NT2/D1 (cell line): ENCODE measurements at regions not wholly inside any gene's neighbourhood (a gene's known extent, or its start where the extent isn't known, plus 50 kb on each side); places are given as distances from the start of the nearest gene placed in this dataset.
"Not testable (repeated sequence)": the region's sequence is repeated elsewhere in the genome, so short reads cannot be mapped to it uniquely, and the experiment has no call there.

Experiments
- DNase-seq: peaks from one replicate; pipeline ENCODE4 v3.0.0-alpha.2; 2011; ENCODE audit warnings: low read depth, low spot score
- H3K27me3 ChIP-seq: 2 replicates; pipeline ENCODE4 v1.6.0; 2011; ENCODE audit warnings: mild to moderate bottlenecking; ENCODE audit not compliant: insufficient read length, insufficient read depth
- H3K36me3 ChIP-seq: 2 replicates; pipeline ENCODE4 v1.6.1; 2011; ENCODE audit warnings: mild to moderate bottlenecking, low read length, mixed read lengths; ENCODE audit not compliant: insufficient read depth, insufficient read length
- H3K4me1 ChIP-seq: 2 replicates; pipeline ENCODE4 v1.5.1; 2011; ENCODE audit not compliant: insufficient read depth, insufficient read length
- H3K4me3 ChIP-seq: 2 replicates; pipeline ENCODE4 v1.5.1; 2011; ENCODE audit warnings: low read depth; ENCODE audit not compliant: insufficient read length
- H3K9ac ChIP-seq: 2 replicates; pipeline ENCODE4 v1.6.0; 2011; ENCODE audit warnings: low read depth; ENCODE audit not compliant: insufficient read length
- H3K9me3 ChIP-seq: 2 replicates; pipeline ENCODE4 v1.5.1; 2011; ENCODE audit warnings: mild to moderate bottlenecking, low read length; ENCODE audit not compliant: insufficient read depth
- SUZ12 ChIP-seq: IDR thresholded peaks from 2 replicates; pipeline ENCODE4 v1.6.1; 2011; ENCODE audit not compliant: insufficient read length, insufficient read depth; ENCODE audit errors: extremely low read depth
- YY1 ChIP-seq: IDR thresholded peaks from 2 replicates; pipeline ENCODE4 v1.6.1; 2011; ENCODE audit not compliant: insufficient read length, insufficient read depth
- ZNF274 ChIP-seq: IDR thresholded peaks from 2 replicates; pipeline ENCODE4 v1.6.1; 2011; ENCODE audit warnings: mild to moderate bottlenecking, low read depth, low read length

- no peaks in the 10 kb centered on the region for H3K9me3 ChIP-seq
- no peak for DNase-seq
Observed at GRCh38 chr7:137110091-137110509, 233.4 kb downstream of the PTN start.

GRCh38 chr7:137107802-137108201 is 235.7 kb downstream of the PTN start:
- not testable (repeated sequence) for H3K4me3 ChIP-seq, H3K36me3 ChIP-seq, H3K9ac ChIP-seq, H3K4me1 ChIP-seq, H3K27me3 ChIP-seq, H3K9me3 ChIP-seq, DNase-seq

More at GRCh38 chr7:137110091-137110509, 233.4 kb downstream of the PTN start:
- Histone ChIP-seq H3K36me3 (no peaks in the 10 kb centered on the region), H3K27me3 (no peaks in the 10 kb centered on the region), H3K4me3 (no peak overlapping the region), H3K4me1 (no peaks in the 10 kb centered on the region), H3K9ac (no peak overlapping the region)
- TF ChIP-seq SUZ12 (no peak), YY1 (no peak), ZNF274 (no peak)

GRCh38 chr7:137103526-137103925 is 235.1 kb downstream of the CHRM2 start:
- not testable (repeated sequence) for H3K4me1 ChIP-seq, H3K9me3 ChIP-seq, H3K9ac ChIP-seq, H3K27me3 ChIP-seq, H3K36me3 ChIP-seq, H3K4me3 ChIP-seq
- DNase-seq: peak; percentile 36

- Histone ChIP-seq H3K36me3 (no peaks in the 10 kb centered on the region), H3K27me3 (no peaks in the 10 kb centered on the region), H3K9ac (no peak overlapping the region), H3K4me3 (no peak overlapping the region), H3K9me3 (no peaks in the 10 kb centered on the region), H3K4me1 (no peaks in the 10 kb centered on the region)
- no peak for TF ChIP-seq SUZ12
- no peak for TF ChIP-seq YY1
- no peak for TF ChIP-seq ZNF274
- DNase-seq: no peak
Observed at GRCh38 chr7:137097111-137097510, 228.7 kb downstream of the CHRM2 start.

GRCh38 chr7:137096607-137097006 is 228.2 kb downstream of the CHRM2 start:
- TF ChIP-seq SUZ12 (no peak), ZNF274 (no peak), YY1 (no peak)
- H3K4me3 ChIP-seq: no peak overlapping the region
- H3K9me3 ChIP-seq: no peaks in the 10 kb centered on the region
- no peaks in the 10 kb centered on the region for H3K4me1 ChIP-seq
- no peaks in the 10 kb centered on the region for H3K36me3 ChIP-seq
- no peak overlapping the region for H3K9ac ChIP-seq
- H3K27me3 ChIP-seq: no peaks in the 10 kb centered on the region
- no peak for DNase-seq

- H3K9me3 ChIP-seq: no peaks in the 10 kb centered on the region
- no peaks in the 10 kb centered on the region for H3K36me3 ChIP-seq
- TF ChIP-seq YY1 (no peak), ZNF274 (no peak), SUZ12 (no peak)
- H3K9ac ChIP-seq: no peak overlapping the region
- DNase-seq: no peak
- H3K4me3 ChIP-seq: no peak overlapping the region
- no peaks in the 10 kb centered on the region for H3K4me1 ChIP-seq
- H3K27me3 ChIP-seq: no peaks in the 10 kb centered on the region
Observed at GRCh38 chr7:137093198-137093597, 224.7 kb downstream of the CHRM2 start.

- DNase-seq: peak; percentile 40
- H3K36me3 ChIP-seq: no peaks in the 10 kb centered on the region
- TF ChIP-seq ZNF274 (no peak), SUZ12 (no peak), YY1 (no peak)
- H3K9me3 ChIP-seq: no peaks in the 10 kb centered on the region
- no peak overlapping the region for H3K9ac ChIP-seq
- no peaks in the 10 kb centered on the region for H3K4me1 ChIP-seq
- no peak overlapping the region for H3K4me3 ChIP-seq
- no peaks in the 10 kb centered on the region for H3K27me3 ChIP-seq
Observed at GRCh38 chr7:137091396-137091795, 222.9 kb downstream of the CHRM2 start.

- Histone ChIP-seq H3K4me3 (no peak overlapping the region), H3K4me1 (no peaks in the 10 kb centered on the region), H3K9me3 (no peaks in the 10 kb centered on the region), H3K9ac (no peak overlapping the region), H3K36me3 (no peaks in the 10 kb centered on the region), H3K27me3 (no peaks in the 10 kb centered on the region)
- DNase-seq: no peak
- TF ChIP-seq YY1: no peak
- no peak for TF ChIP-seq SUZ12
- TF ChIP-seq ZNF274: no peak
Observed at GRCh38 chr7:137086896-137087295, 218.4 kb downstream of the CHRM2 start.
